Keratinocyte (primary cell): ENCODE measurements at regions not wholly inside any gene's neighbourhood (a gene's known extent, or its start where the extent isn't known, plus 50 kb on each side); places are given as distances from the start of the nearest gene placed in this dataset.

Experiments used
- DNase-seq: peaks from one replicate; pipeline ENCODE4 v3.0.0-alpha.2; 2011; ENCODE audit warnings: low read depth, missing footprints, low spot score
- FAIRE-seq: peaks from 2 replicates; lab custom pipeline; 2011; peaks lifted over from hg19 to GRCh38; lab: Jason Lieb, UNC
- H2AFZ ChIP-seq: 2 replicates; pipeline ENCODE4 v1.6.0; 2012; ENCODE audit warnings: low read length, control low read depth, inconsistent platforms; ENCODE audit not compliant: control insufficient read depth
- H3K27ac ChIP-seq: 2 replicates; pipeline ENCODE4 v1.5.1; 2011; ENCODE audit warnings: low read length; ENCODE audit not compliant: control insufficient read depth, insufficient read depth
- H3K27me3 ChIP-seq: 3 replicates; pipeline ENCODE4 v1.6.0; 2011; ENCODE audit warnings: low read length; ENCODE audit not compliant: control insufficient read depth, insufficient read depth; ENCODE audit errors: extremely low read depth
- H3K36me3 ChIP-seq, 2 experiments: 2 replicates in 1 of 2; 3 replicates in 1 of 2; pipeline ENCODE4 v1.5.1; 2011; ENCODE audit warnings: low read length in 2 of 2, mild to moderate bottlenecking in 1 of 2; ENCODE audit not compliant: control insufficient read depth in 2 of 2, insufficient read depth in 2 of 2; ENCODE audit errors: extremely low read depth in 1 of 2
- H3K4me1 ChIP-seq: 3 replicates; pipeline ENCODE4 v1.5.1; 2011; ENCODE audit warnings: low read length; ENCODE audit not compliant: control insufficient read depth, insufficient read depth; ENCODE audit errors: extremely low read depth
- H3K4me2 ChIP-seq: 3 replicates; pipeline ENCODE4 v1.6.0; 2011; ENCODE audit warnings: low read depth, low read length; ENCODE audit not compliant: control insufficient read depth, insufficient read depth; ENCODE audit errors: extremely low read depth
- H3K4me3 ChIP-seq, 3 experiments: fragments of 200-600 bp in 1 of 3; sonication (generic) in 1 of 3; 2 replicates in 2 of 3; 3 replicates in 1 of 3; pipeline ENCODE4 v1.5.1; 2011 to 2016; ENCODE audit warnings: low read length in 3 of 3, mild to moderate bottlenecking in 3 of 3, control low read depth in 2 of 3, inconsistent platforms in 1 of 3, low read depth in 1 of 3, mixed read lengths in 1 of 3, mixed run types in 1 of 3, moderate library complexity in 1 of 3; ENCODE audit not compliant: control insufficient read depth in 2 of 3, insufficient read depth in 2 of 3; ENCODE audit errors: extremely low read depth in 1 of 3
- H3K79me2 ChIP-seq: 2 replicates; pipeline ENCODE4 v1.6.0; 2012; ENCODE audit warnings: low read length; ENCODE audit not compliant: control insufficient read depth, insufficient read depth
- H3K9ac ChIP-seq: 3 replicates; pipeline ENCODE4 v1.6.0; 2011; ENCODE audit warnings: low read length; ENCODE audit not compliant: control insufficient read depth, insufficient read depth; ENCODE audit errors: extremely low read depth
- H3K9me1 ChIP-seq: 3 replicates; pipeline ENCODE4 v1.6.0; 2011; ENCODE audit warnings: low read length; ENCODE audit not compliant: control insufficient read depth, insufficient read depth; ENCODE audit errors: extremely low read depth
- H3K9me3 ChIP-seq: 2 replicates; pipeline ENCODE4 v1.5.1; 2012; ENCODE audit warnings: low read depth, low read length; ENCODE audit not compliant: control insufficient read depth
- H4K20me1 ChIP-seq: 3 replicates; pipeline ENCODE4 v1.6.0; 2011; ENCODE audit warnings: low read length; ENCODE audit not compliant: control insufficient read depth, insufficient read depth; ENCODE audit errors: extremely low read depth
- CTCF ChIP-seq, 3 experiments: IDR thresholded peaks in 1 of 3; conservative IDR thresholded peaks in 1 of 3; optimal IDR thresholded peaks in 1 of 3; 2 replicates in 2 of 3; 3 replicates in 1 of 3; pipeline versions ENCODE3 to v1.5.1; 2011; ENCODE audit warnings: low read length in 3 of 3, mild to moderate bottlenecking in 3 of 3, moderate library complexity in 2 of 3, control low read depth in 1 of 3, inconsistent platforms in 1 of 3; ENCODE audit not compliant: insufficient read depth in 2 of 3; ENCODE audit errors: extremely low read depth in 1 of 3
- EZH2 ChIP-seq: IDR thresholded peaks from one replicate; pipeline ENCODE4 v1.6.1; 2012; ENCODE audit warnings: inconsistent platforms, mild to moderate bottlenecking, low read length, moderate library complexity
- dilution Hi-C: fragments of 300-500 bp; cut with MboI; formaldehyde crosslinking; loops from one replicate; pipeline ENCODE4 v1.7.0; 2020; ENCODE audit warnings: low sequenced_read_pairs; ENCODE audit not compliant: extremely low pct_ligation_motif_present

DNA sequence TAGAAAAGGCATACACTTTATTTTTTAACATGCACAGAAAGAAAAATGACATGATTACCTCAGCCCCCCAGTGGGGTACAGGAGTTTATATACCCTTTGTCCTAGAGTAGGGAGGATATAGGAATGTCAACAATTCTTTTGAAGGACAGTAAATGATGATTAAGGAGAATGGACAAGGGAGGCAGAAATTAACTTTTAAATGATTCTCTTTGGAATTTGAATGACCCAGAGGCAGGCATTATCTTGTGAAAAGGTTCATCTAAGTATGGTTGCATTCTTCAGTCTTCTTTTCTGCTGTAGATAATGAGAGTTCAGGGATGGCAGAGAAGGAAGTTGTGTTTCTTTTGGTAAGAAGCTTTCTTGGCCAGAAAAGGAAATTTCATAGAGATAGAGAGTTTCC is 971.3 kb downstream of the CNTNAP5 start:
- Histone ChIP-seq H3K79me2 (no peaks in the 10 kb centered on the region), H3K4me1 (no peaks in the 10 kb centered on the region), H3K4me3 (no peak overlapping the region), H3K27me3 (no peaks in the 10 kb centered on the region), H3K4me2 (no peak overlapping the region), H4K20me1 (no peaks in the 10 kb centered on the region), H3K27ac (no peak overlapping the region), H3K9ac (no peak overlapping the region), H3K9me1 (no peaks in the 10 kb centered on the region), H3K9me3 (no peaks in the 10 kb centered on the region), H3K36me3 (no peaks in the 10 kb centered on the region), H2AFZ (no peak overlapping the region)
- dilution Hi-C loops, result no loop called here
- TF ChIP-seq CTCF (optimal IDR thresholded peaks at IDR 0.05 in 1 of 3, IDR thresholded peaks at IDR 0.05 in 1 of 3, conservative IDR thresholded peaks at IDR 0.05 in 1 of 3; ENCODE audit: extremely low read depth in 1 of 3, insufficient read depth in 2 of 3, low read length in 3 of 3) (no peak), EZH2 (no peak)
- DNase-seq, result no peak
- FAIRE-seq, result no peak

DNA sequence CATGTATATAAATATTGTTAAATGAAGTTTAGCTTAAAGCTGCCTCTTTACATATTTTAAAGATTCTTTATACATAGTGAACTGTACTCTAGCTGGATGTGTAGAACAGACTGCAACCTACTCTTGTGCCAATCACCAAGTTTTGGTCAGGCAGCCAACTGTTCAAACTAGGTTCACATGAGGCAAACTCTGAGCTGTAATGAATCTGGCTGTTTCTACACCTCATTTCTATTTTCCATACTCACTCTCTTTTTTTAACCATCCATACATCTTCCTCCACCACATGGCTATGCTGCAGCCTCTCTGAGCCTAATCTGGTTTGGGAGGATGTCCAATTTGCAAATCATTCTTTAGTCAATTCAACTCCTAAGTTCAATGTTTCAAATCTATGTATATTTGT is 974.8 kb downstream of the CNTNAP5 start:
- DNase-seq (no peak), FAIRE-seq (no peak)
- H3K36me3 ChIP-seq, result no peaks in the 10 kb centered on the region
- no peaks in the 10 kb centered on the region for H3K27me3 ChIP-seq
- TF ChIP-seq EZH2 (no peak), CTCF (optimal IDR thresholded peaks at IDR 0.05 in 1 of 3, IDR thresholded peaks at IDR 0.05 in 1 of 3, conservative IDR thresholded peaks at IDR 0.05 in 1 of 3; ENCODE audit: extremely low read depth in 1 of 3, insufficient read depth in 2 of 3, low read length in 3 of 3) (no peak)
- no peaks in the 10 kb centered on the region for H4K20me1 ChIP-seq
- no peak overlapping the region for H3K4me2 ChIP-seq
- H3K4me1 ChIP-seq, result no peaks in the 10 kb centered on the region
- H3K79me2 ChIP-seq, result no peaks in the 10 kb centered on the region
- no peaks in the 10 kb centered on the region for H3K9me3 ChIP-seq
- dilution Hi-C loops, result no loop called here
- no peak overlapping the region for H3K4me3 ChIP-seq
- no peaks in the 10 kb centered on the region for H3K9me1 ChIP-seq
- H2AFZ ChIP-seq, result no peak overlapping the region
- H3K27ac ChIP-seq, result no peak overlapping the region
- H3K9ac ChIP-seq, result no peak overlapping the region
